GM19025 (cell line): ENCODE measurements at regions not wholly inside any gene's neighbourhood (a gene's known extent, or its start where the extent isn't known, plus 50 kb on each side); places are given as distances from the start of the nearest gene placed in this dataset.

Experiments used
- ATAC-seq: cut with Tn5 transposase; IDR thresholded peaks from one replicate; pipeline ENCODE4 v1.9.1; 2021; ENCODE audit warnings: mild to moderate bottlenecking, low read depth, moderate library complexity; ENCODE audit not compliant: unreplicated experiment

DNA sequence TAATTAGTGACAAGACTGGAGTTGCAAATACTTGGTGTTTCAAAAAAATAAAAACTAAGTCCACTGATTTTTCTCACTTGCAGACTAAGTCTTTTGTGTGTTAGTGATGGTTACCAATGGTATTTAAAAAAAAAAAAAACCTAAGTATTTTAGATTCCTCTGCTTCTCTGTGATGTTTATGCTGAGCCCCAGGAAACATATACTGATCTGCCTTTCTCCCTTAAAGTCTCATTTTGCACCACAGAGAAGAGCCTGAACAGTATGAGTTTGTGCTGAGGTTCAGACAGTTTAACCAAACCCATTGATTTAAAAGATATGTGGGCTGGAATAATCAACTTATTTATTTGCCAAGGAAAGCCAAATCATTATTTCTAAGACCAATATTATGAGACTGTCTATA lies 1305.0 kb downstream of the PCDH18 start:
- no peak for ATAC-seq

- ATAC-seq, result no peak
Observed at GRCh38 chr4:136219592-136220125, 1312.6 kb downstream of the PCDH18 start.

DNA sequence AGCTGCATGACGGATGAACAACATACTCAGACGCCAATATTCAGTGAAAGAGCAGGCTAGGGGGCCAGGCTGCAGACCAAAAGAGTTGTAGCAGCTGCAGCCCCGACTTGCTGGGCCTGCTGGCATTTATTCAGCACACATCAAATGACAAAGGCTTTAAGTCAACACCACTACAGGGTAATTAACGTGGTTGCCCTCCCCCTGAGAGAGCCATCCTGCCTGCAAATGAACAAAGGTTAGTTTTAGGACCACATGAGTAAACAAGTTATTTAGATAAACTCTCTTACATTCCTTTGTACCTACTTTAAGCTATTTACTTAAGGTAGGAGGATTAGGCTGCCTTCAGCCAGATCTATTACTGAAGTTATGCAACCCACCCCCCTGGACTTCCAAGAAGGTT lies 1329.1 kb downstream of the PCDH18 start:
- ATAC-seq, result no peak

DNA sequence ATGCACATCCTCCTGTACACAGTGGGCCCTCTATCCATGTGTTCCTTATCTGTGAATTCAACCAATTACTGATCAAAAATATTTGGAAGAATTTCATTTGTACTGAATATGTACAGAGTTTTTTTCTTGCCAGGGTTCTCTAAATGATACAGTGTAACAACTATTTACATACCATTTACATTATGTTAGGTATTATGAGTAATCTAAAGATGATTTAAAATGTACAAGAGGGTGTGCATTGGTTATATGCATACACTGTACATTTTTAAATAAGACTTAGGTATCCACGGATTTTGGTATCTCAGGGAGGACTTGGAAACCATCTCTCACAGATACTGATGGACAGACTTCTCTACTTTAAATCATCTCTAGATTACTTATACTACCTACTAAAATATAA lies 1333.9 kb downstream of the PCDH18 start:
- no peak for ATAC-seq

DNA sequence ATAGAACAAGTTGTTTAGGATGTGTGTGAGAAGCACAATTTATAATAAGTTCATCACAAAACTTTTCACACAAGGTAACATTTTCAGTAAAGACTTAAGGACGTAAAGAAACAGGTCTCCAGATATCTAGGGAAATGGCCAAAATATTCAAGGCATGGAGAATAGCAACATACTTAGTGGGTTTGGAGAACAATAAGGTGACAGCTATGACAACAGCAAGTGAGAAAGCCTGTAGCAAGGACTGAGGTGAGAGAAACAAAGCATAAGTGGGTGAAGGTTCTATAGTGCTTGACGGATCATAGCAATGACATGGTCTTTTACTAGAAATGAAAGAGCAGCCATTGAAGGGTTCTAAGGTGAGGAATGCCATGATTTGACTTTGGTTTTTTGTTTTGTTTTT lies 1337.3 kb downstream of the PCDH18 start:
- ATAC-seq, result no peak

GRCh38 chr4:136186650-136187049 lies 1345.6 kb downstream of the PCDH18 start:
- ATAC-seq, result no peak

DNA sequence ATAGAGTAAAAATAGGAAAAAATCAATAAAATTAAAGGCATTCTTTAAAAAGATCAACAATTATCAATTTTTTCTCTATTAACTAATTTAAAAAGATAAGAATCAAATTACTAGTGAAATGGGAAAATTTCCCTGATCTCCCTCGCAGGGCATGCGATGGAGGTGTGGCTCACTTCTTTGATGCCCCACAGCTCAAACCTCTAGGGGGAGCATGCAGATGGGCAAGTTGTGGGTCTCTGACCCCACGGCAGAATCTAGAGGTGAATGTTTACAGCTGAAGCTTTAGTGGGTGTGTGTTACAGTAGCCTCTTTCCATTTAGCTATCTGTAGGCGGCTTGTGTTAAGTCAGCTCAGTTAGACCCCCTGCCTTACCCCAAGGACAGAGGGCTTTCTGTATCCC lies 1348.8 kb downstream of the PCDH18 start:
- no peak for ATAC-seq

DNA sequence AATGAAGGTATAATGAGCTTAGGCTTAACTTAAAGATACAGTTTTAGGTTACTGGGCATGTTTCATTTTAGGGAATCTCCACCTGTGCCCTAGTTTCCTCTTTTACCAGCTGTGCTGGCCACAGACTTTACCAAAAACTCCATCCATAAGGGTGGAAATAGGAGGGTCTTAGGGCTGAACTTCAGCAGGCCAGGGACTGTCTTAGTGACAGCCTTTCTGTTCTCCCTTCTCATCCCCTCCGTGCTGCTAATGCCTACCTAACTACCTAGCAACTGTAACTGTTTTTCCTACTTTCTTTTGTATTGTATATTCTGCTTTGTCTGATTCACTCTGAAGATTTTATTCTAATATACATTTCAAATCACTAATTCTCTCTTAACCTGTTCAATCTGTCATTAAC lies 1375.3 kb downstream of the PCDH18 start:
- ATAC-seq, result no peak

GRCh38 chr4:136150046-136150445 lies 1382.2 kb downstream of the PCDH18 start:
- no peak for ATAC-seq

- ATAC-seq, result no peak
Observed at GRCh38 chr4:136136601-136137000, 1395.7 kb downstream of the PCDH18 start.

GRCh38 chr4:136124251-136124745 lies 1408.0 kb downstream of the PCDH18 start:
- no peak for ATAC-seq

DNA sequence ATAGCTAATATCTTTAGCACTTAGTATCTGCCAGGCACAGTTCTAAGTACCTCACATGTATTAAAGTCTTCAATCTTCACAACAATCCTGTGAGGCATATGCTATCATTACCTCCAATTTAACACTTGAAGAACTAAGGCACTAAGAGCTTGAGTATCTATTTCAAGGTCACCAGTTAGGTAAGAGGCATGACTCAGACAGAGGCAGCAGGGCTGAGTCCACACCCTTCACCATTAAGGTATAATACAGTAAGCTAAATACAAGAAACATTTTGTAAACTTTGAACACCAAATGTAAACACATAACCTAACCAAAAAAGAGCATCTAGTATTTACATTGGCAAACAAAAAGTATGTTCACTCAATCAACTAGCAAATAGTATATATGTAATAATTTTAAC lies 1410.9 kb downstream of the PCDH18 start:
- no peak for ATAC-seq

DNA sequence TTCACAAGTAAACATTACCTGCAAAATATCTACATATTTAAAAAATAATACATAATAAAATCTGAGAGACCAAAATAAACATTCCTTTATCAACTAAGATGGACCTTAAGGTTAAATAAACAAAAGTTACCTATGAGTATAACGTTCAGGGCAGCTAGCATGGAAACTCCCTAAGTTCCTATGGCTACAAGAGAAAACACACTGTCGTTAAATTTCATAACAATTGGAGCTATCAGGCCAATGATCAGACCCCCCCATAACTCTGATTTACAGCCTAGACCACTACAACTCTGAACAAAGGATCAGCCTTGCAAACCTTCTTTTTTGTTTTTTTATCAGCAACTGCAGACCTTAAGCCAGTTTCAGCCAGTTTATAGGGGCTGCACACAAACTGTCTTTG lies 1418.4 kb downstream of the PCDH18 start:
- no peak for ATAC-seq

DNA sequence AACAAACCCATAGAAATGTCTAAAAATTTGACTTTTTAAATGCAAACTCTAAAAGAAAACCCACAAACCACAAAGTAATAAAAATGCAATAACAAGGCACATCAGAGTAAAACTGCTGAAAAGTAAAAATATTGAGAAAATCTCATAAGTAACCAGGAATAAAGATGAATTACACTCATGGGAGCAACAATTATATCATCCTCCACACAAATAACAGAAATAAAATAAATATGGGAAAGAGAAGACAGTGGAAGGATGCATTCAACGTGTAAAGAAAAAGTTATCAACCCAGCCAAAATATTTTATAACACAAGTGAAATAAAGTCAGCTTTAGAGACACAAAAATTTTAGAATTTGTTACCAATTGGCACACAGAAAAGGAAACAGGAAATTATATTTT lies 1420.2 kb downstream of the PCDH18 start:
- ATAC-seq, result no peak

- ATAC-seq, result no peak
Observed at GRCh38 chr4:136106753-136107152, 1425.5 kb downstream of the PCDH18 start.

- ATAC-seq, result no peak
Observed at GRCh38 chr4:136103616-136104015, 1428.7 kb downstream of the PCDH18 start.

DNA sequence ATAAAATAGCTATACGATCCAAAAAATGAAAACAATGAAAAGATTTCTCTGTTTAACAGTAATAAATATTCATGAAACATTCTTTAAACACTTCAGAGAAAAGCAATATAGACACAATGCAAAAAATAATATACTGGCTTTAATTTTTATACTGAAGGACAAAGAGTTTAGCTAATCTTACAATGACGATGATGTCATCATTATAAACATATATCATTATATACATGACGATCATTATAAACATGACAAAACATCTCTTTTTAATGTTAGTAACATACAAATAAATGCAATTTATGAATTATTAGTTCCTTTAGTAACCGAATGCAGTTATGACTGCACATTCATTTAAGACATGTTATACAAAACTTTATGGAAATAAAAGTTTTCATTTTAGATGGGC lies 1434.6 kb downstream of the PCDH18 start:
- ATAC-seq, result no peak

DNA sequence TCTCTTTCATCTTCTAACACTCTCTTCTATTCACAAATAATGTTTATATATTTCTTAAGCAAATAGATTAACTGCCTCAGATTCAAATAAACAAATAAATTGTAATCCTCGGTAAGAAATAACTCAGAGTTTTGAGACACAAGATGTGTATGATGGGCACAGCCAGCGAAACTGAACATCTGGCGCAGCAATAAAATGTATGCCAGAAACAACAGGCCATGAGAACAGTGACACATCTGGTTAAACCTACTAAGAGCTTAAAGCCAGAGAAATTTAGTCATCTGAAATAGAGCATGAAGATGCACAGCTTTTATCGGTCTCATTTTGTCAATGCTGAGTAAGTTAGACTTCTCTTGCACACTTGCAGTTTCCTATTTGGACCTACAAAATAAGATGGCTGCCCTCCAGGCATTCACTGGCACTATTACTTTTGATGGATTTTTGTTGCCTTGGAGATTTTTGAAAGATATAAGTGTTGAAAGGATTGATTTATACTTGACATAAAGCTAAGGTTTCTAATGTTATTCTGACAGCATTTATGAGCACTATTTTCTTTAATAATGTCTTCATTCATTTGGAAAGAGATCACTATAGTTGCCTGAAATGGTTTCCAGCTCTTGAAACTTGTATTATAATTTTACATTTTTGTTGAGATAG lies 1444.0 kb downstream of the PCDH18 start:
- no peak for ATAC-seq

DNA sequence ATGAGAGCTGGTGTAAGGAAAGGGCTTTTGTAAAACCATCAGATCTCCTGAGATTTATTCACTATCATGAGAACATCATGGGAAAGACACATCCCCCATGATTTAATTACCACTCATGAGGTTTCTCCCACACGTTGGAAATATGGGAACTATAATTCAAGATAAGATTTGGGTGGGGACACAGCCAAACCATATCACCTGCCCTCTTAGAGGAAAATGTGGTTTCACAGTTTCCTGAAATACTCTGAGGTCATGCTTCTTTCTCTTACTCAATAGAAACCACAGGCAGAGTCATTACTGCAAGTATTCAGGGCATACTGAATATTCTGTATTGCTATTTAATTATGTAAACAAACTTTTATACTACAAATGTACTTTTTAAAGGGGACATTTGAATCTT lies 1453.3 kb downstream of the PCDH18 start:
- ATAC-seq, result no peak

GRCh38 chr4:136056748-136057147 lies 1475.5 kb downstream of the PCDH18 start:
- no peak for ATAC-seq

DNA sequence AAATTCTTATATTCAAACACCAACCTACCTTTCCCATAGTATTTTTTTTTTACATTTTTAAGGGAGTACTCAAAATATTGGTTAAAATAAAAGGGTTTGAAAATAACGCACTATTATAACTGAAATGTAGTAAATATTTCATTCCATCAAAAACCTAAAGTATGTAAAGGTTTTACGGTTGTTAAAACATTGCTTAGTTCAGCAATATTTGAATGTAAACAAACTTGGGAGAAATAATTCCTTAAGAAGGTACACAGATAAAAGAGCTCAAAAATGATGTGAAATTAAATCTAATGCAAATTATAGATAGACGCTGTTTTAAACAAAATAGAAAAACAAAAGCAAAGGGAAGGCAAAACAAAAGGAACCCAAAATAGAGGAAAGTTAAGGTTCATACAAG lies 1476.9 kb downstream of the PCDH18 start:
- ATAC-seq, result no peak

GRCh38 chr4:136036744-136037143 lies 1495.5 kb downstream of the PCDH18 start:
- no peak for ATAC-seq

- ATAC-seq, result no peak
Observed at GRCh38 chr4:136032391-136032790, 1499.9 kb downstream of the PCDH18 start.
